A549 (cell line): ENCODE measurements at regions not wholly inside any gene's neighbourhood (a gene's known extent, or its start where the extent isn't known, plus 50 kb on each side); places are given as distances from the start of the nearest gene placed in this dataset.

Experiments used
- ATAC-seq, 2 experiments: fragments of 200-7000 bp in 1 of 2; fragments of >200 bp in 1 of 2; cut with Nextera tagmentation in 1 of 2; cut with Tn5 transposase in 1 of 2; 3 replicates each; pipeline versions ENCODE4 v1.8.0 to v1.9.1; 2018 to 2020; ENCODE audit warnings: mild to moderate bottlenecking in 1 of 2, moderate library complexity in 1 of 2
- CTCF ChIA-PET: fragments of 300-600 bp; sonication (Branson Sonifier 250); formaldehyde crosslinking; extraction: SDS; loops from one replicate; lab custom pipeline; 2021; ENCODE audit warnings: antibody characterized with exemption, inconsistent platforms; lab: Yijun Ruan, JAX
- POLR2A ChIA-PET: fragments of 350-600 bp; formaldehyde crosslinking; extraction: SDS; loops from one replicate; lab custom pipeline; 2021; ENCODE audit warnings: antibody characterized with exemption, inconsistent platforms; lab: Yijun Ruan, JAX
- DNase-seq, 2 experiments: peaks; one replicate each; pipeline versions ENCODE4 v3.0.0 to v3.0.0-alpha.2; 2011 to 2016; ENCODE audit warnings: low read depth in 1 of 2, low spot score in 1 of 2
- FAIRE-seq: peaks from 2 replicates; lab custom pipeline; 2011; peaks lifted over from hg19 to GRCh38; lab: Jason Lieb, UNC
- H3K27ac ChIP-seq, 2 experiments: fragments of >200 bp; sonication (Bioruptor Twin); formaldehyde crosslinking; 3 replicates each; pipeline ENCODE4 v1.5.1; 2016 to 2017
- H3K4me1 ChIP-seq: fragments of >200 bp; sonication (Bioruptor Twin); formaldehyde crosslinking; 3 replicates; pipeline ENCODE4 v1.6.1; 2016
- H3K4me2 ChIP-seq: fragments of >200 bp; sonication (Bioruptor Twin); formaldehyde crosslinking; 3 replicates; pipeline ENCODE4 v1.6.1; 2016
- H3K4me3 ChIP-seq: fragments of >200 bp; sonication (Bioruptor Twin); formaldehyde crosslinking; 3 replicates; pipeline ENCODE4 v1.5.1; 2016
- H3K9me3 ChIP-seq: fragments of >200 bp; sonication (Bioruptor Twin); formaldehyde crosslinking; 3 replicates; pipeline ENCODE4 v1.6.1; 2016
- ATOH8 ChIP-seq: fragments of 250-450 bp; sonication (Bioruptor Pico); IDR thresholded peaks from 2 replicates; pipeline ENCODE4 v1.5.0; 2020; ENCODE audit warnings: low read depth, mild to moderate bottlenecking, moderate library complexity
- BHLHE40 ChIP-seq: IDR thresholded peaks from 2 replicates; pipeline ENCODE4 v1.6.1; 2012; ENCODE audit warnings: low read depth, low read length, inconsistent platforms
- CBX8 ChIP-seq: fragments of 200-600 bp; sonication (generic); IDR thresholded peaks from 2 replicates; pipeline ENCODE4 v1.6.1; 2016
- CHD4 ChIP-seq: fragments of 200-600 bp; sonication (generic); IDR thresholded peaks from 2 replicates; pipeline ENCODE4 v1.6.1; 2016; ENCODE audit warnings: antibody characterized with exemption, mild to moderate bottlenecking, borderline replicate concordance
- CTCF ChIP-seq: fragments of >200 bp; sonication (Bioruptor Twin); formaldehyde crosslinking; IDR thresholded peaks from 3 replicates; pipeline ENCODE4 v1.5.1; 2016
- EHMT2 ChIP-seq: fragments of 200-600 bp; sonication (generic); IDR thresholded peaks from 2 replicates; pipeline ENCODE4 v1.6.1; 2016; ENCODE audit warnings: antibody characterized with exemption, low read depth, mild to moderate bottlenecking, moderate library complexity
- EP300 ChIP-seq, 2 experiments: fragments of >200 bp; sonication (Bioruptor Twin); formaldehyde crosslinking; IDR thresholded peaks; 2 replicates in 1 of 2; 3 replicates in 1 of 2; pipeline ENCODE4 v1.6.1; 2016 to 2017
- ESRRA ChIP-seq: fragments of 150-350 bp; IDR thresholded peaks from 2 replicates; pipeline ENCODE4 v1.6.1; 2014; ENCODE audit warnings: mild to moderate bottlenecking, low read length, borderline replicate concordance
- FOSB ChIP-seq: fragments of 250-450 bp; sonication (Bioruptor Pico); IDR thresholded peaks from 2 replicates; pipeline ENCODE4 v1.5.0; 2020; ENCODE audit warnings: mild to moderate bottlenecking, moderate library complexity
- FOSL2 ChIP-seq, 2 experiments: fragments of 450-650 bp in 1 of 2; fragments of >200 bp in 1 of 2; sonication (Bioruptor Twin) in 1 of 2; formaldehyde crosslinking; IDR thresholded peaks; 2 replicates each; pipeline versions ENCODE4 v1.5.0 to v1.6.1; 2016 to 2020; ENCODE audit warnings: mild to moderate bottlenecking in 1 of 2, moderate library complexity in 1 of 2
- GATA3 ChIP-seq: IDR thresholded peaks from 2 replicates; pipeline ENCODE4 v1.6.1; 2012; ENCODE audit warnings: borderline replicate concordance
- HDAC2 ChIP-seq: fragments of 200-600 bp; sonication (generic); IDR thresholded peaks from 2 replicates; pipeline ENCODE4 v1.6.1; 2016
- HEYL ChIP-seq: fragments of 250-450 bp; sonication (Bioruptor Pico); IDR thresholded peaks from 2 replicates; pipeline ENCODE4 v1.8.0; 2021; ENCODE audit warnings: mild to moderate bottlenecking, moderate library complexity
- HOXA7 ChIP-seq: fragments of 250-450 bp; sonication (Bioruptor Pico); IDR thresholded peaks from 2 replicates; pipeline ENCODE4 v1.5.0; 2020; ENCODE audit warnings: mild to moderate bottlenecking, moderate library complexity
- HOXB5 ChIP-seq: fragments of 250-450 bp; sonication (Bioruptor Pico); IDR thresholded peaks from 2 replicates; pipeline ENCODE4 v1.5.0; 2020; ENCODE audit warnings: mild to moderate bottlenecking, moderate library complexity
- KDM1A ChIP-seq: fragments of 200-600 bp; sonication (generic); IDR thresholded peaks from 2 replicates; pipeline ENCODE4 v1.6.1; 2016; ENCODE audit warnings: low read depth, mild to moderate bottlenecking
- KDM5A ChIP-seq: fragments of 200-600 bp; sonication (generic); IDR thresholded peaks from 2 replicates; pipeline ENCODE4 v1.6.1; 2016; ENCODE audit warnings: antibody characterized with exemption, mild to moderate bottlenecking
- MAFK ChIP-seq: fragments of 450-650 bp; IDR thresholded peaks from 2 replicates; pipeline ENCODE4 v1.6.1; 2014; ENCODE audit not compliant: partially characterized antibody
- MAX ChIP-seq: IDR thresholded peaks from 2 replicates; pipeline ENCODE4 v1.6.1; 2012
- NPAS2 ChIP-seq: fragments of 250-450 bp; sonication (Bioruptor Pico); IDR thresholded peaks from 2 replicates; pipeline ENCODE4 v1.8.0; 2022; ENCODE audit warnings: mild to moderate bottlenecking, moderate library complexity, borderline replicate concordance
- NR3C1 ChIP-seq: fragments of >200 bp; sonication (Bioruptor Twin); formaldehyde crosslinking; IDR thresholded peaks from 3 replicates; pipeline ENCODE4 v1.6.1; 2017
- PHF8 ChIP-seq: fragments of 200-600 bp; sonication (generic); IDR thresholded peaks from 2 replicates; pipeline ENCODE4 v1.6.1; 2016; ENCODE audit warnings: low read depth, mild to moderate bottlenecking, antibody characterized with exemption, moderate library complexity, borderline replicate concordance
- RAD21 ChIP-seq, 2 experiments: fragments of >200 bp in 1 of 2; sonication (Bioruptor Twin) in 1 of 2; formaldehyde crosslinking in 1 of 2; IDR thresholded peaks in 1 of 2; conservative IDR thresholded peaks in 1 of 2; 2 replicates in 1 of 2; 3 replicates in 1 of 2; pipeline ENCODE4 v1.6.1; 2012 to 2018; ENCODE audit warnings: inconsistent platforms in 1 of 2
- RCOR1 ChIP-seq: fragments of 150-350 bp; IDR thresholded peaks from 2 replicates; pipeline ENCODE4 v1.6.1; 2014; ENCODE audit warnings: antibody characterized with exemption, low read length, low read depth
- SMC3 ChIP-seq: fragments of >200 bp; sonication (Bioruptor Twin); formaldehyde crosslinking; IDR thresholded peaks from 3 replicates; pipeline ENCODE4 v1.6.1; 2018; ENCODE audit warnings: inconsistent platforms
- TFCP2L1 ChIP-seq: fragments of 250-450 bp; sonication (Bioruptor Pico); IDR thresholded peaks from 2 replicates; pipeline ENCODE4 v1.5.0; 2021; ENCODE audit warnings: mild to moderate bottlenecking
- ZC3H11A ChIP-seq: fragments of 450-650 bp; IDR thresholded peaks from 2 replicates; pipeline ENCODE4 v1.6.1; 2014; ENCODE audit warnings: antibody characterized with exemption, mild to moderate bottlenecking
- ZFP36 ChIP-seq: fragments of 450-650 bp; IDR thresholded peaks from 2 replicates; pipeline ENCODE4 v1.6.1; 2014; ENCODE audit warnings: borderline replicate concordance; ENCODE audit not compliant: partially characterized antibody
- ZNF302 ChIP-seq: fragments of 250-450 bp; sonication (Bioruptor Pico); IDR thresholded peaks from 2 replicates; pipeline ENCODE4 v1.9.0; 2021; ENCODE audit warnings: inconsistent platforms, mild to moderate bottlenecking, moderate library complexity
- WGBS: methylation state at CpG from one replicate; pipeline ENCODE4 v1.1.6; 2017; ENCODE audit errors: missing lambda C conversion rate; 5-methylcytosine and 5-hydroxymethylcytosine counted together

- no peak for ATAC-seq
- no peak overlapping the region for H3K4me3 ChIP-seq
- no peak for DNase-seq
- TF ChIP-seq NPAS2 (no peak), EP300 (IDR thresholded peaks at IDR 0.05) (no peak), BHLHE40 (no peak), HOXB5 (CRISPR knock-in tag) (no peak), KDM1A (no peak)
- no peak for FAIRE-seq
- H3K4me1 ChIP-seq: peaks cover 10% of the 10 kb centered on the region
- ChIA-PET CTCF (no interaction called here), POLR2A (interaction anchor here (0.6 kb wide), 2 partner anchors 256 to 470 kb away, joined by 3 read pairs; no protein-coding TSS in a partner anchor)
- no peaks in the 10 kb centered on the region for H3K9me3 ChIP-seq
- H3K27ac ChIP-seq: no peak overlapping the region
- H3K4me2 ChIP-seq: no peak overlapping the region
Observed at GRCh38 chr2:220473611-220474010, 846.2 kb downstream of the SLC4A3 start.

- POLR2A ChIA-PET: no interaction called here
- DNase-seq: no peak
- no peak for FAIRE-seq
- H3K4me1 ChIP-seq: no peaks in the 10 kb centered on the region
- TF ChIP-seq HOXA7 (CRISPR knock-in tag) (no peak), ZNF302 (CRISPR knock-in tag) (no peak), ZC3H11A (no peak), SMC3 (no peak), EHMT2 (no peak), HEYL (no peak), ATOH8 (CRISPR knock-in tag) (no peak), CHD4 (no peak), FOSL2 (IDR thresholded peaks at IDR 0.05) (no peak), FOSL2 (CRISPR knock-in tag; IDR thresholded peaks at IDR 0.05) (no peak), ZFP36 (no peak), MAFK (no peak), RCOR1 (no peak), KDM5A (no peak), KDM1A (no peak), PHF8 (no peak), TFCP2L1 (CRISPR knock-in tag) (no peak), MAX (no peak), FOSB (CRISPR knock-in tag) (no peak), RAD21 (conservative IDR thresholded peaks at IDR 0.05 in 1 of 2, IDR thresholded peaks at IDR 0.05 in 1 of 2) (no peak)
- TF ChIP-seq, all 56 proteins: peak for 0
- Histone ChIP-seq H3K27ac (no peak overlapping the region), H3K4me2 (no peak overlapping the region), H3K9me3 (no peaks in the 10 kb centered on the region), H3K4me3 (no peak overlapping the region)
- 69% methylated on average over 4 of the region's 4 CpGs for WGBS
- ATAC-seq: no peak
- CTCF ChIA-PET: no interaction called here
Observed at GRCh38 chr2:220476877-220477276, 849.4 kb downstream of the SLC4A3 start.

GRCh38 chr2:220478305-220479058 is 851.1 kb downstream of the SLC4A3 start:
- Histone ChIP-seq H3K4me3 (no peak overlapping the region), H3K9me3 (no peaks in the 10 kb centered on the region), H3K4me2 (no peak overlapping the region), H3K4me1 (no peaks in the 10 kb centered on the region), H3K27ac (no peak overlapping the region)
- TF ChIP-seq NR3C1 (no peak), HDAC2 (no peak), HEYL (no peak), CHD4 (no peak), SMC3 (no peak), GATA3 (no peak), EP300 (IDR thresholded peaks at IDR 0.05) (no peak), ATOH8 (CRISPR knock-in tag) (no peak), CTCF (no peak), KDM5A (no peak), CBX8 (no peak), RCOR1 (no peak), ESRRA (no peak)
- DNase-seq (no peak), ATAC-seq (no peak), FAIRE-seq (no peak)
- POLR2A ChIA-PET: no interaction called here
- CTCF ChIA-PET: no interaction called here
- WGBS: 45% methylated on average over 4 of the region's 4 CpGs
